DMS114 treated with DMSO at 0.1 percent for 48 hours (cell line): ENCODE measurements at regions not wholly inside any gene's neighbourhood (a gene's known extent, or its start where the extent isn't known, plus 50 kb on each side); places are given as distances from the start of the nearest gene placed in this dataset.
"Not testable (repeated sequence)": the region's sequence is repeated elsewhere in the genome, so short reads cannot be mapped to it uniquely, and the experiment has no call there.

Experiments
- DNase-seq: peaks from one replicate; lab custom pipeline; 2025; ENCODE audit not compliant: unreplicated experiment; lab: John Stamatoyannopoulos, UW

GRCh38 chr3:74288761-74289160 is 325.7 kb downstream of the CNTN3 start:
- no peak for DNase-seq

GRCh38 chr3:74287557-74287956 is 326.9 kb downstream of the CNTN3 start:
- DNase-seq, result no peak

- DNase-seq, result no peak
These were observed 332.3 kb downstream of the CNTN3 start for GRCh38 chr3:74282202-74282601.

GRCh38 chr3:74281705-74282104 is 332.8 kb downstream of the CNTN3 start:
- no peak for DNase-seq

- DNase-seq, result no peak
These were observed 340.7 kb downstream of the CNTN3 start for GRCh38 chr3:74273555-74274402.

- no peak for DNase-seq
These were observed 341.4 kb downstream of the CNTN3 start for GRCh38 chr3:74273091-74273490.

- DNase-seq, result no peak
These were observed 342.9 kb downstream of the CNTN3 start for GRCh38 chr3:74271541-74271940.

GRCh38 chr3:74269689-74270088 is 344.8 kb downstream of the CNTN3 start:
- DNase-seq, result no peak

GRCh38 chr3:74268753-74269152 is 345.7 kb downstream of the CNTN3 start:
- no peak for DNase-seq

- DNase-seq, result peak; percentile 36
These were observed 346.8 kb downstream of the CNTN3 start for GRCh38 chr3:74267588-74268184.

GRCh38 chr3:74267131-74267530 is 347.3 kb downstream of the CNTN3 start:
- DNase-seq, result no peak

- DNase-seq, result no peak
These were observed 349.4 kb downstream of the CNTN3 start for GRCh38 chr3:74265069-74265468.

GRCh38 chr3:74263031-74263430 is 351.4 kb downstream of the CNTN3 start:
- DNase-seq, result no peak

- no peak for DNase-seq
These were observed 381.4 kb downstream of the CNTN3 start for GRCh38 chr3:74233091-74233490.

GRCh38 chr3:74217467-74217866 is 397.0 kb downstream of the CNTN3 start:
- no peak for DNase-seq

- no peak for DNase-seq
These were observed 400.2 kb downstream of the CNTN3 start for GRCh38 chr3:74214286-74214685.

- no peak for DNase-seq
These were observed 403.7 kb downstream of the CNTN3 start for GRCh38 chr3:74210739-74211138.

- no peak for DNase-seq
These were observed 413.5 kb downstream of the CNTN3 start for GRCh38 chr3:74200952-74201351.

GRCh38 chr3:74178664-74179063 is 435.8 kb downstream of the CNTN3 start:
- DNase-seq, result not testable (repeated sequence)

- DNase-seq, result no peak
These were observed 441.4 kb downstream of the CNTN3 start for GRCh38 chr3:74173090-74173489.

GRCh38 chr3:74167926-74168325 is 446.5 kb downstream of the CNTN3 start:
- DNase-seq, result no peak

GRCh38 chr3:74165211-74165610 is 449.2 kb downstream of the CNTN3 start:
- no peak for DNase-seq

- no peak for DNase-seq
These were observed 465.0 kb downstream of the CNTN3 start for GRCh38 chr3:74149466-74149865.
